ENCODE measurements at regions not wholly inside any gene's neighbourhood (a gene's known extent, or its start where the extent isn't known, plus 50 kb on each side); places are given as distances from the start of the nearest gene placed in this dataset.

- Histone ChIP-seq H3K14ac (ENCODE audit: low read length) (no peak overlapping the region), H3K4me1 (ENCODE audit: control insufficient read depth in 2 of 2, insufficient read depth in 1 of 2, low read depth in 1 of 2, low read length in 2 of 2) (no peaks in the 10 kb centered on the region), H2AK5ac (ENCODE audit: low read depth, low read length) (no peak overlapping the region), H3K79me1 (ENCODE audit: low read depth, low read length) (no peaks in the 10 kb centered on the region), H3K4me2 (ENCODE audit: insufficient read depth, low read length, poor library complexity, severe bottlenecking) (no peak overlapping the region), H3K23ac (ENCODE audit: low read depth, low read length, poor library complexity) (no peak overlapping the region), H3K4me3 (ENCODE audit: low read length in 2 of 2) (no peak overlapping the region), H2BK120ac (ENCODE audit: low read depth, low read length) (no peak overlapping the region), H4K8ac (ENCODE audit: low read depth, low read length) (no peak overlapping the region), H3K27ac (replicated peaks; ENCODE audit: low read length) (no peak overlapping the region), H3K27me3 (ENCODE audit: control insufficient read depth in 3 of 3, insufficient read depth in 3 of 3, low read depth in 1 of 3, low read length in 3 of 3) (no peaks in the 10 kb centered on the region), H2BK12ac (ENCODE audit: low read length) (no peak overlapping the region), H2AFZ (ENCODE audit: low read length) (no peak overlapping the region), H3K18ac (ENCODE audit: low read length) (no peak overlapping the region), H3K9me3 (replicated peaks in 1 of 2; ENCODE audit: control insufficient read depth in 2 of 2, insufficient read depth in 1 of 2, low read depth in 1 of 2, low read length in 2 of 2) (no peaks in the 10 kb centered on the region), H2BK5ac (ENCODE audit: low read length) (no peak overlapping the region), H3K9ac (ENCODE audit: low read depth, low read length, poor library complexity) (no peak overlapping the region), H2BK15ac (ENCODE audit: low read length) (no peak overlapping the region), H3K4ac (ENCODE audit: low read length) (no peak overlapping the region), H3K36me3 (replicated peaks in 1 of 2; ENCODE audit: control insufficient read depth in 2 of 2, insufficient read depth in 2 of 2, low read length in 2 of 2) (peaks cover 3 to 32% of the 10 kb centered on the region in 2 donors), H4K91ac (ENCODE audit: low read depth, low read length, poor library complexity) (no peak overlapping the region)
- DNase-seq (ENCODE audit: low spot score), result no peak
- no CpG with 5 or more reads among the region's 1 CpG for WGBS, 2 donors (ENCODE audit: extremely low coverage in 2 of 2, insufficient read length in 2 of 2, insufficient replicate concordance in 1 of 2)
Observed at GRCh38 chr18:46261799-46262198, 157.6 kb downstream of the HAUS1 start.

DNA sequence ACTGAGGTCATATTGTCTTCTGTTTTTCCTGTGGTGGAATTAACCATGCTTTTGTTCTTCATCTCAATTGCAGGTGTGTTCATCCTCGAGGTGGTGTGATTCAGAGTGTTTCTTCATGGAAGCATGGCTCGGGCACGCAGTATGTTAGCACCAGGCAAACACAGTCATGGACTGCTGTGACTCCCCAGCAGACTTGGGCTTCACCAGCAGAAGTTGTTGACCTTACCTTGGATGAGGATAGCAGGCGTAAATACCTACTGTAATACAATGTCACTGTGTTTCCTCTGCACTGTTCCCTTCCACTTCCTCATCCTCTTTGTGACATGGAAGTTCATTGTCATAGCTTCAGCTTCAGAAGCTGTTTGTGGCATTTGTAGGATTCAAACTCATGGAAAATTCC is 158.7 kb downstream of the HAUS1 start:
- no peak overlapping the region for H3K4me3 ChIP-seq (ENCODE audit: low read length in 2 of 2)
- H3K9ac ChIP-seq (ENCODE audit: low read depth, low read length, poor library complexity), result no peak overlapping the region
- peaks cover 3 to 36% of the 10 kb centered on the region in 2 donors for H3K36me3 ChIP-seq (replicated peaks in 1 of 2; ENCODE audit: control insufficient read depth in 2 of 2, insufficient read depth in 2 of 2, low read length in 2 of 2)
- no peak overlapping the region for H2BK15ac ChIP-seq (ENCODE audit: low read length)
- H4K8ac ChIP-seq (ENCODE audit: low read depth, low read length), result no peak overlapping the region
- no peak overlapping the region for H3K18ac ChIP-seq (ENCODE audit: low read length)
- DNase-seq (ENCODE audit: low spot score), result no peak
- no peak overlapping the region for H2BK5ac ChIP-seq (ENCODE audit: low read length)
- no peaks in the 10 kb centered on the region for H3K4me1 ChIP-seq (ENCODE audit: control insufficient read depth in 2 of 2, insufficient read depth in 1 of 2, low read depth in 1 of 2, low read length in 2 of 2)
- H3K79me1 ChIP-seq (ENCODE audit: low read depth, low read length), result no peaks in the 10 kb centered on the region
- no peak overlapping the region for H3K14ac ChIP-seq (ENCODE audit: low read length)
- no peaks in the 10 kb centered on the region for H3K9me3 ChIP-seq (replicated peaks in 1 of 2; ENCODE audit: control insufficient read depth in 2 of 2, insufficient read depth in 1 of 2, low read depth in 1 of 2, low read length in 2 of 2)
- no peak overlapping the region for H3K4ac ChIP-seq (ENCODE audit: low read length)
- no peak overlapping the region for H2AK5ac ChIP-seq (ENCODE audit: low read depth, low read length)
- H2BK120ac ChIP-seq (ENCODE audit: low read depth, low read length), result no peak overlapping the region
- no peak overlapping the region for H4K91ac ChIP-seq (ENCODE audit: low read depth, low read length, poor library complexity)
- H3K4me2 ChIP-seq (ENCODE audit: insufficient read depth, low read length, poor library complexity, severe bottlenecking), result no peak overlapping the region
- no peak overlapping the region for H3K23ac ChIP-seq (ENCODE audit: low read depth, low read length, poor library complexity)
- no peaks in the 10 kb centered on the region for H3K27me3 ChIP-seq (ENCODE audit: control insufficient read depth in 3 of 3, insufficient read depth in 3 of 3, low read depth in 1 of 3, low read length in 3 of 3)
- no peak overlapping the region for H2AFZ ChIP-seq (ENCODE audit: low read length)
- no peak overlapping the region for H2BK12ac ChIP-seq (ENCODE audit: low read length)
- no peak overlapping the region for H3K27ac ChIP-seq (replicated peaks; ENCODE audit: low read length)
- no CpG with 5 or more reads among the region's 4 CpGs for WGBS, 2 donors (ENCODE audit: extremely low coverage in 2 of 2, insufficient read length in 2 of 2, insufficient replicate concordance in 1 of 2)

- Histone ChIP-seq H3K36me3 (replicated peaks in 1 of 2; ENCODE audit: control insufficient read depth in 2 of 2, insufficient read depth in 2 of 2, low read length in 2 of 2) (peaks cover 5 to 36% of the 10 kb centered on the region in 2 donors), H2BK12ac (ENCODE audit: low read length) (no peak overlapping the region), H3K18ac (ENCODE audit: low read length) (no peak overlapping the region), H2BK15ac (ENCODE audit: low read length) (no peak overlapping the region), H3K23ac (ENCODE audit: low read depth, low read length, poor library complexity) (no peak overlapping the region), H2BK120ac (ENCODE audit: low read depth, low read length) (no peak overlapping the region), H3K14ac (ENCODE audit: low read length) (no peak overlapping the region), H4K91ac (ENCODE audit: low read depth, low read length, poor library complexity) (no peak overlapping the region), H3K9ac (ENCODE audit: low read depth, low read length, poor library complexity) (no peak overlapping the region), H3K9me3 (replicated peaks in 1 of 2; ENCODE audit: control insufficient read depth in 2 of 2, insufficient read depth in 1 of 2, low read depth in 1 of 2, low read length in 2 of 2) (no peaks in the 10 kb centered on the region), H3K27ac (replicated peaks; ENCODE audit: low read length) (no peak overlapping the region), H3K79me1 (ENCODE audit: low read depth, low read length) (peaks cover 2% of the 10 kb centered on the region), H4K8ac (ENCODE audit: low read depth, low read length) (no peak overlapping the region), H2AFZ (ENCODE audit: low read length) (no peak overlapping the region), H3K27me3 (ENCODE audit: control insufficient read depth in 3 of 3, insufficient read depth in 3 of 3, low read depth in 1 of 3, low read length in 3 of 3) (no peaks in the 10 kb centered on the region), H3K4me2 (ENCODE audit: insufficient read depth, low read length, poor library complexity, severe bottlenecking) (no peak overlapping the region), H3K4me1 (ENCODE audit: control insufficient read depth in 2 of 2, insufficient read depth in 1 of 2, low read depth in 1 of 2, low read length in 2 of 2) (no peaks in the 10 kb centered on the region), H2AK5ac (ENCODE audit: low read depth, low read length) (no peak overlapping the region), H2BK5ac (ENCODE audit: low read length) (no peak overlapping the region), H3K4me3 (ENCODE audit: low read length in 2 of 2) (no peak overlapping the region), H3K4ac (ENCODE audit: low read length) (no peak overlapping the region)
- peak; percentile 42 for DNase-seq (ENCODE audit: low spot score)
- no CpG with 5 or more reads among the region's 1 CpG for WGBS, 2 donors (ENCODE audit: extremely low coverage in 2 of 2, insufficient read length in 2 of 2, insufficient replicate concordance in 1 of 2)
Observed at GRCh38 chr18:46264255-46264654, 160.1 kb downstream of the HAUS1 start.

- H3K18ac ChIP-seq (ENCODE audit: low read length), result no peak overlapping the region
- H3K4me1 ChIP-seq (ENCODE audit: control insufficient read depth in 2 of 2, insufficient read depth in 1 of 2, low read depth in 1 of 2, low read length in 2 of 2), result no peaks in the 10 kb centered on the region
- H2BK5ac ChIP-seq (ENCODE audit: low read length), result no peak overlapping the region
- no peak overlapping the region for H3K4ac ChIP-seq (ENCODE audit: low read length)
- H3K27me3 ChIP-seq (ENCODE audit: control insufficient read depth in 3 of 3, insufficient read depth in 3 of 3, low read depth in 1 of 3, low read length in 3 of 3), result no peaks in the 10 kb centered on the region
- no peak overlapping the region for H3K4me2 ChIP-seq (ENCODE audit: insufficient read depth, low read length, poor library complexity, severe bottlenecking)
- no peak for DNase-seq (ENCODE audit: low spot score)
- no peak overlapping the region for H2AFZ ChIP-seq (ENCODE audit: low read length)
- no peaks in the 10 kb centered on the region for H3K9me3 ChIP-seq (replicated peaks in 1 of 2; ENCODE audit: control insufficient read depth in 2 of 2, insufficient read depth in 1 of 2, low read depth in 1 of 2, low read length in 2 of 2)
- H3K79me1 ChIP-seq (ENCODE audit: low read depth, low read length), result peaks cover 2% of the 10 kb centered on the region
- no peak overlapping the region for H3K14ac ChIP-seq (ENCODE audit: low read length)
- H4K8ac ChIP-seq (ENCODE audit: low read depth, low read length), result no peak overlapping the region
- no peak overlapping the region for H3K9ac ChIP-seq (ENCODE audit: low read depth, low read length, poor library complexity)
- no peak overlapping the region for H3K27ac ChIP-seq (replicated peaks; ENCODE audit: low read length)
- no peak overlapping the region for H2AK5ac ChIP-seq (ENCODE audit: low read depth, low read length)
- WGBS, 2 donors (ENCODE audit: extremely low coverage in 2 of 2, insufficient read length in 2 of 2, insufficient replicate concordance in 1 of 2), result no CpG with 5 or more reads among the region's 4 CpGs
- no peak overlapping the region for H4K91ac ChIP-seq (ENCODE audit: low read depth, low read length, poor library complexity)
- H2BK120ac ChIP-seq (ENCODE audit: low read depth, low read length), result no peak overlapping the region
- H3K4me3 ChIP-seq (ENCODE audit: low read length in 2 of 2), result no peak overlapping the region
- H2BK12ac ChIP-seq (ENCODE audit: low read length), result no peak overlapping the region
- H2BK15ac ChIP-seq (ENCODE audit: low read length), result no peak overlapping the region
- peaks cover 5 to 36% of the 10 kb centered on the region in 2 donors for H3K36me3 ChIP-seq (replicated peaks in 1 of 2; ENCODE audit: control insufficient read depth in 2 of 2, insufficient read depth in 2 of 2, low read length in 2 of 2)
- H3K23ac ChIP-seq (ENCODE audit: low read depth, low read length, poor library complexity), result no peak overlapping the region
Observed at GRCh38 chr18:46265196-46266156, 161.3 kb downstream of the HAUS1 start.
